Cardiac muscle cell (in vitro differentiated cells and primary cell): ENCODE measurements at regions not wholly inside any gene's neighbourhood (a gene's known extent, or its start where the extent isn't known, plus 50 kb on each side); places are given as distances from the start of the nearest gene placed in this dataset.
A peak's percentile ranks its signal among the peaks of the same experiment; 100 is the strongest.

ENCODE experiments used
- DNase-seq, 2 donors: peaks; one replicate each; pipeline versions ENCODE4 v3.0.0 to v3.0.0-alpha.2; 2010 to 2017; ENCODE audit warnings: low read depth in 1 of 2, low spot score in 1 of 2
- H3K27ac ChIP-seq: fragments of 200-600 bp; sonication (generic); 2 replicates; pipeline ENCODE4 v1.5.1; 2016
- H3K27me3 ChIP-seq: fragments of 200-600 bp; sonication (generic); 2 replicates; pipeline ENCODE4 v1.6.0; 2016; ENCODE audit warnings: control low read depth
- H3K36me3 ChIP-seq: fragments of 200-600 bp; sonication (generic); 2 replicates; pipeline ENCODE4 v1.5.1; 2016; ENCODE audit warnings: control low read depth
- H3K4me1 ChIP-seq: fragments of 200-600 bp; sonication (generic); 2 replicates; pipeline ENCODE4 v1.8.1; 2017; ENCODE audit warnings: low read depth, mild to moderate bottlenecking, mixed run types
- H3K4me3 ChIP-seq: fragments of 200-600 bp; sonication (generic); 2 replicates; pipeline ENCODE4 v1.5.1; 2016; ENCODE audit warnings: mild to moderate bottlenecking
- H3K9me3 ChIP-seq: fragments of 200-600 bp; sonication (generic); 2 replicates; pipeline ENCODE4 v1.5.1; 2017; ENCODE audit warnings: low read depth, mild to moderate bottlenecking, control low read depth
- CTCF ChIP-seq: IDR thresholded peaks from 2 replicates; pipeline ENCODE4 v1.5.1; 2012; ENCODE audit warnings: low read depth, mild to moderate bottlenecking, low read length

DNA sequence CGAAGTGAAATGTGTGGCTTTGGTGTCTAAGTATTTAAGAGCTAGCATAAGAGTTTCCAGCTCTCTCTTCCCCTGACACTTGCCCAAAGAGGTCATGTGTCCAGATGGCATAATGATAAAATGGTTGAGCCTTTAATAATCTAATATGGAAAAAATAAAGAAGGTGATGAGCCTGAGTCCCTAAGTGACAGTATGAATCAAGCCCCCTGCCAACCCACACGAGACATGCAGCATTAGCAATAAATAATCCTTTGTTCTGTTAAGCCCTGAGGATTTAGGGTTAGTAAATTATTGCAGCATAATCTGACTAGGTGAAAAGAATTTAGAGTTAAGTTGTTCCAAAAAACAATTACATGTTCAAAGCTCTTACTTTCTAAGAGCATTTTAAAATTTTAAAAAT, 217.2 kb upstream of the CCDC150 start:
- Histone ChIP-seq H3K9me3 (no peaks in the 10 kb centered on the region), H3K4me1 (no peaks in the 10 kb centered on the region), H3K27ac (no peak overlapping the region), H3K27me3 (no peaks in the 10 kb centered on the region), H3K36me3 (no peaks in the 10 kb centered on the region), H3K4me3 (no peak overlapping the region)
- TF ChIP-seq CTCF, result no peak
- DNase-seq, result no peak

DNA sequence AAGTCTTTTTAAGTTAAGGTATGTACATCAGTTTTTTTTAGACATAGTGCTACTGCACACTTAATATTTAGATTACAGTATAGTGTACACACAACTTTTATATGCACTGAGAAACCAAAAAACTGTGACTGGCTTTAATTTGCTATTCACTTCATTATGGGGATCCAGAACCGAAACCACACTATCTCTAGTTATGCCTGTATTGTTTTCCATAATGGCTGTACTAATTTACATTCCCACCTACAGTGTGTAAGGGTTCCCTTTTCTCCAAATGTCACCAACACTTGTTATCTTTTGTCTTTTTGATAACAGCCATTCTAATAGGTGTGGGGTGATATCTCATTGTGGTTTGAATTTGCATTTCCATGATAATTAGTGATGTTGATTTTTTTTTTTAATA, 213.4 kb upstream of the CCDC150 start:
- no peak for DNase-seq
- Histone ChIP-seq H3K27me3 (no peaks in the 10 kb centered on the region), H3K4me3 (no peak overlapping the region), H3K27ac (no peak overlapping the region), H3K9me3 (no peaks in the 10 kb centered on the region), H3K4me1 (no peaks in the 10 kb centered on the region), H3K36me3 (no peaks in the 10 kb centered on the region)
- no peak for TF ChIP-seq CTCF

- DNase-seq, result no peak
- H3K27me3 ChIP-seq, result no peaks in the 10 kb centered on the region
- H3K4me1 ChIP-seq, result no peaks in the 10 kb centered on the region
- H3K4me3 ChIP-seq, result no peak overlapping the region
- H3K27ac ChIP-seq, result no peak overlapping the region
- no peaks in the 10 kb centered on the region for H3K36me3 ChIP-seq
- H3K9me3 ChIP-seq, result no peaks in the 10 kb centered on the region
- no peak for TF ChIP-seq CTCF
These were observed 211.4 kb upstream of the CCDC150 start for GRCh38 chr2:196427986-196428634.

DNA sequence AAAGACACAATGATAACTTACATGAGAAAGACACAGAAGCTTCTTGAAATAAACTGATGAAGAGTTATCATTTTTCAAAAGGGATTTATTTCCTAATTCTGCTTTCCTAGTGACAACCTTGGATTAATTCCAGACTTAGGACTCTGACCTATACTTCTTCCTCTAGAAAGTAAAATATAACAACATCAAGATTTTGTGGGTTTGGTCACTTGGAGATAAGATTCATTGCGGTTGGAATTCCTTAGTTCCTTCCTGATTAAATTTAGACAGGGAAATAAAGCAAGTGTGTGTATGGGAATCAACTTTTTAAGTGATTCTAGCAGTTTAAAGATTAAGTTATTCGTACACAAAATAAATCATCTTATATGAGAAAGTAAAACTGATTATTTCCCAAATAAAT, 208.4 kb upstream of the CCDC150 start:
- TF ChIP-seq CTCF, result no peak
- no peaks in the 10 kb centered on the region for H3K9me3 ChIP-seq
- H3K36me3 ChIP-seq, result no peaks in the 10 kb centered on the region
- H3K4me1 ChIP-seq, result no peaks in the 10 kb centered on the region
- DNase-seq, result peak in 1 of 2 donors; percentile 62
- H3K4me3 ChIP-seq, result no peak overlapping the region
- H3K27me3 ChIP-seq, result no peaks in the 10 kb centered on the region
- H3K27ac ChIP-seq, result no peak overlapping the region

DNA sequence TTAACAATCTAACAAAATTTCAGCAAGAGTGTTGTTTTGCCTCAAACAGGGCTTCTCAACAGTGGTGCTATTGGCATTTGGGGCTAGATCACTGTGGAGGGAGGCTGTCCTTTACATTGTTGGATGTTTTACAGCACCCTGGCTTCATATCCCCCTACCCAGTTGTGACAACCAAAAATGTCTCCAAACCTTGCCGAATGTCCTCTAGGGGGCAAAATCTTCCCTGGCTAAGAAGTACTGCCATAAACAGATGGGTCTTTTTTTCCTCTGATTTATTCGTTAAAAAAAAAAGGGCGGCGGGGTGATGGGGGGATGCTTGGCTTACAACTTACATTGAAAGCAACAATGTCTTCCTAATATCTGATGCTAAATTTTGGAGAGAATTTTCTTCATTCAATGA, 207.6 kb upstream of the CCDC150 start:
- H3K4me3 ChIP-seq, result no peak overlapping the region
- no peaks in the 10 kb centered on the region for H3K4me1 ChIP-seq
- peak; percentile 59 for TF ChIP-seq CTCF
- DNase-seq, result peak; percentile 19 to 46
- H3K27ac ChIP-seq, result no peak overlapping the region
- H3K9me3 ChIP-seq, result no peaks in the 10 kb centered on the region
- no peaks in the 10 kb centered on the region for H3K27me3 ChIP-seq
- no peaks in the 10 kb centered on the region for H3K36me3 ChIP-seq
